H1 (cell line): ENCODE measurements at regions not wholly inside any gene's neighbourhood (a gene's known extent, or its start where the extent isn't known, plus 50 kb on each side); places are given as distances from the start of the nearest gene placed in this dataset.

Source experiments
- CBX8 ChIP-seq: fragments of 300-800, 300-1000 bp; sonication (generic); IDR thresholded peaks from 2 replicates; pipeline ENCODE4 v1.7.1; 2016; ENCODE audit warnings: low read depth, low read length, borderline replicate concordance
- NANOG ChIP-seq: IDR thresholded peaks from 2 replicates; pipeline ENCODE4 v1.6.1; 2011; ENCODE audit warnings: low read length, low read depth, mild to moderate bottlenecking, inconsistent platforms; ENCODE audit not compliant: insufficient read depth, poor library complexity, severe bottlenecking
- RXRA ChIP-seq: IDR thresholded peaks from 2 replicates; pipeline ENCODE4 v1.6.1; 2011; ENCODE audit warnings: low read depth, mild to moderate bottlenecking, low read length, moderate library complexity; ENCODE audit not compliant: insufficient read depth
- YY1 ChIP-seq: IDR thresholded peaks from 2 replicates; pipeline ENCODE4 v1.6.1; 2011; ENCODE audit warnings: low read depth, mild to moderate bottlenecking, low read length
- TF ChIP-seq, protein P1 (sequence below): fragments of 300-600 bp; sonication (generic); IDR thresholded peaks from 2 replicates; pipeline ENCODE4 v1.7.1; 2012; ENCODE audit warnings: low read length, moderate library complexity, mild to moderate bottlenecking, inconsistent platforms; ENCODE audit not compliant: insufficient replicate concordance
- TF ChIP-seq, protein P2 (sequence below): IDR thresholded peaks from 2 replicates; pipeline ENCODE4 v1.6.1; 2012; ENCODE audit warnings: inconsistent platforms

DNA sequence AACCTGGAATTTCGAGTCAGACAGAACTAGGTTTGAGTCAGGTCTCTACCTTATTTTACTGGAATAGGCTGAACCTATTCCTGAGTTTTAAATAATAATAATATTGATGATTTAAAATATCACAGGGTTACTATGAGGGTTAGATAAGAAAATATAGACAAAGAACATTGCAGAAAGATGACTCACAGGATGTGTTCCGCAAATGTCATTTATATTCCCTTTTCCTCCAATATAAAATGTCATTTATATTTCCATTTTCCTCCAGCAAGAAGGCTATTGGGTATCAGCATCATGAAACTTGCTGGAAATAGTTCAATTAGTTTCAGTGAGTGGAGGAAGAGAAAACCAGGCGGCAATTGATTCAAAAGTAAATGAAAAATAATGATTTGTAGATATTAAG lies 163.9 kb upstream of the RASSF8 start (continued):
- TF ChIP-seq, protein P1, sequence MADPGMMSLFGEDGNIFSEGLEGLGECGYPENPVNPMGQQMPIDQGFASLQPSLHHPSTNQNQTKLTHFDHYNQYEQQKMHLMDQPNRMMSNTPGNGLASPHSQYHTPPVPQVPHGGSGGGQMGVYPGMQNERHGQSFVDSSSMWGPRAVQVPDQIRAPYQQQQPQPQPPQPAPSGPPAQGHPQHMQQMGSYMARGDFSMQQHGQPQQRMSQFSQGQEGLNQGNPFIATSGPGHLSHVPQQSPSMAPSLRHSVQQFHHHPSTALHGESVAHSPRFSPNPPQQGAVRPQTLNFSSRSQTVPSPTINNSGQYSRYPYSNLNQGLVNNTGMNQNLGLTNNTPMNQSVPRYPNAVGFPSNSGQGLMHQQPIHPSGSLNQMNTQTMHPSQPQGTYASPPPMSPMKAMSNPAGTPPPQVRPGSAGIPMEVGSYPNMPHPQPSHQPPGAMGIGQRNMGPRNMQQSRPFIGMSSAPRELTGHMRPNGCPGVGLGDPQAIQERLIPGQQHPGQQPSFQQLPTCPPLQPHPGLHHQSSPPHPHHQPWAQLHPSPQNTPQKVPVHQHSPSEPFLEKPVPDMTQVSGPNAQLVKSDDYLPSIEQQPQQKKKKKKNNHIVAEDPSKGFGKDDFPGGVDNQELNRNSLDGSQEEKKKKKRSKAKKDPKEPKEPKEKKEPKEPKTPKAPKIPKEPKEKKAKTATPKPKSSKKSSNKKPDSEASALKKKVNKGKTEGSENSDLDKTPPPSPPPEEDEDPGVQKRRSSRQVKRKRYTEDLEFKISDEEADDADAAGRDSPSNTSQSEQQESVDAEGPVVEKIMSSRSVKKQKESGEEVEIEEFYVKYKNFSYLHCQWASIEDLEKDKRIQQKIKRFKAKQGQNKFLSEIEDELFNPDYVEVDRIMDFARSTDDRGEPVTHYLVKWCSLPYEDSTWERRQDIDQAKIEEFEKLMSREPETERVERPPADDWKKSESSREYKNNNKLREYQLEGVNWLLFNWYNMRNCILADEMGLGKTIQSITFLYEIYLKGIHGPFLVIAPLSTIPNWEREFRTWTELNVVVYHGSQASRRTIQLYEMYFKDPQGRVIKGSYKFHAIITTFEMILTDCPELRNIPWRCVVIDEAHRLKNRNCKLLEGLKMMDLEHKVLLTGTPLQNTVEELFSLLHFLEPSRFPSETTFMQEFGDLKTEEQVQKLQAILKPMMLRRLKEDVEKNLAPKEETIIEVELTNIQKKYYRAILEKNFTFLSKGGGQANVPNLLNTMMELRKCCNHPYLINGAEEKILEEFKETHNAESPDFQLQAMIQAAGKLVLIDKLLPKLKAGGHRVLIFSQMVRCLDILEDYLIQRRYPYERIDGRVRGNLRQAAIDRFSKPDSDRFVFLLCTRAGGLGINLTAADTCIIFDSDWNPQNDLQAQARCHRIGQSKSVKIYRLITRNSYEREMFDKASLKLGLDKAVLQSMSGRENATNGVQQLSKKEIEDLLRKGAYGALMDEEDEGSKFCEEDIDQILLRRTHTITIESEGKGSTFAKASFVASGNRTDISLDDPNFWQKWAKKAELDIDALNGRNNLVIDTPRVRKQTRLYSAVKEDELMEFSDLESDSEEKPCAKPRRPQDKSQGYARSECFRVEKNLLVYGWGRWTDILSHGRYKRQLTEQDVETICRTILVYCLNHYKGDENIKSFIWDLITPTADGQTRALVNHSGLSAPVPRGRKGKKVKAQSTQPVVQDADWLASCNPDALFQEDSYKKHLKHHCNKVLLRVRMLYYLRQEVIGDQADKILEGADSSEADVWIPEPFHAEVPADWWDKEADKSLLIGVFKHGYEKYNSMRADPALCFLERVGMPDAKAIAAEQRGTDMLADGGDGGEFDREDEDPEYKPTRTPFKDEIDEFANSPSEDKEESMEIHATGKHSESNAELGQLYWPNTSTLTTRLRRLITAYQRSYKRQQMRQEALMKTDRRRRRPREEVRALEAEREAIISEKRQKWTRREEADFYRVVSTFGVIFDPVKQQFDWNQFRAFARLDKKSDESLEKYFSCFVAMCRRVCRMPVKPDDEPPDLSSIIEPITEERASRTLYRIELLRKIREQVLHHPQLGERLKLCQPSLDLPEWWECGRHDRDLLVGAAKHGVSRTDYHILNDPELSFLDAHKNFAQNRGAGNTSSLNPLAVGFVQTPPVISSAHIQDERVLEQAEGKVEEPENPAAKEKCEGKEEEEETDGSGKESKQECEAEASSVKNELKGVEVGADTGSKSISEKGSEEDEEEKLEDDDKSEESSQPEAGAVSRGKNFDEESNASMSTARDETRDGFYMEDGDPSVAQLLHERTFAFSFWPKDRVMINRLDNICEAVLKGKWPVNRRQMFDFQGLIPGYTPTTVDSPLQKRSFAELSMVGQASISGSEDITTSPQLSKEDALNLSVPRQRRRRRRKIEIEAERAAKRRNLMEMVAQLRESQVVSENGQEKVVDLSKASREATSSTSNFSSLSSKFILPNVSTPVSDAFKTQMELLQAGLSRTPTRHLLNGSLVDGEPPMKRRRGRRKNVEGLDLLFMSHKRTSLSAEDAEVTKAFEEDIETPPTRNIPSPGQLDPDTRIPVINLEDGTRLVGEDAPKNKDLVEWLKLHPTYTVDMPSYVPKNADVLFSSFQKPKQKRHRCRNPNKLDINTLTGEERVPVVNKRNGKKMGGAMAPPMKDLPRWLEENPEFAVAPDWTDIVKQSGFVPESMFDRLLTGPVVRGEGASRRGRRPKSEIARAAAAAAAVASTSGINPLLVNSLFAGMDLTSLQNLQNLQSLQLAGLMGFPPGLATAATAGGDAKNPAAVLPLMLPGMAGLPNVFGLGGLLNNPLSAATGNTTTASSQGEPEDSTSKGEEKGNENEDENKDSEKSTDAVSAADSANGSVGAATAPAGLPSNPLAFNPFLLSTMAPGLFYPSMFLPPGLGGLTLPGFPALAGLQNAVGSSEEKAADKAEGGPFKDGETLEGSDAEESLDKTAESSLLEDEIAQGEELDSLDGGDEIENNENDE = no peak
- TF ChIP-seq CBX8 (no peak), NANOG (no peak), YY1 (no peak), RXRA (no peak)
- TF ChIP-seq, protein P2, sequence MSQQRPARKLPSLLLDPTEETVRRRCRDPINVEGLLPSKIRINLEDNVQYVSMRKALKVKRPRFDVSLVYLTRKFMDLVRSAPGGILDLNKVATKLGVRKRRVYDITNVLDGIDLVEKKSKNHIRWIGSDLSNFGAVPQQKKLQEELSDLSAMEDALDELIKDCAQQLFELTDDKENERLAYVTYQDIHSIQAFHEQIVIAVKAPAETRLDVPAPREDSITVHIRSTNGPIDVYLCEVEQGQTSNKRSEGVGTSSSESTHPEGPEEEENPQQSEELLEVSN = no peak
